HG03439 (cell line): ENCODE measurements at regions not wholly inside any gene's neighbourhood (a gene's known extent, or its start where the extent isn't known, plus 50 kb on each side); places are given as distances from the start of the nearest gene placed in this dataset.

ENCODE experiments used
- ATAC-seq: cut with Tn5 transposase; IDR thresholded peaks from one replicate; pipeline ENCODE4 v1.9.1; 2021; ENCODE audit warnings: mild to moderate bottlenecking, moderate library complexity; ENCODE audit not compliant: unreplicated experiment

GRCh38 chr2:65553504-65554074, 121.2 kb upstream of the SPRED2 start:
- no peak for ATAC-seq

- no peak for ATAC-seq
Observed at GRCh38 chr2:65551528-65551927, 119.1 kb upstream of the SPRED2 start.

GRCh38 chr2:65550246-65550645, 117.8 kb upstream of the SPRED2 start:
- ATAC-seq = no peak

GRCh38 chr2:65549631-65550030, 117.2 kb upstream of the SPRED2 start:
- ATAC-seq = no peak

- ATAC-seq = no peak
Observed at GRCh38 chr2:65549257-65549627, 116.8 kb upstream of the SPRED2 start.

GRCh38 chr2:65548576-65549256, 116.3 kb upstream of the SPRED2 start:
- ATAC-seq = no peak

DNA sequence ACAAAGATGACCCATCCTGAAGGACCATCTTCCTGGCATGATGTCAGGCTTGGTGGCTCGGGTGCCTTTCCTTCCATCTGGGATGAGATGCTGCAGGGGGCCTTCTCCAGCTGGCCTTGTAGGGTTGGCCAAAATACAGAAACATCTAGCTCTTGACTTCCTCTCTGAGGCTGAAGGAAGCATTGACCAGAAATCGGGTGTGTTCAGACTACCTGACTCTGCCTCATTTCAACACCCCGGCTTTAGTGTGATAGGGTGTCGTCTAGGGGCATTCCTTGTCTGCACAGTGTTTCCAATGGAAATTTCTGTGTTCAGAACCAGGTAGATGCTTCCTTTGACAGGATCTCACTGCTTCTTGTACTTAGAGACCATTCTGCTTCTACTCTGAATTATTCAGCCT, 115.7 kb upstream of the SPRED2 start:
- ATAC-seq = no peak

DNA sequence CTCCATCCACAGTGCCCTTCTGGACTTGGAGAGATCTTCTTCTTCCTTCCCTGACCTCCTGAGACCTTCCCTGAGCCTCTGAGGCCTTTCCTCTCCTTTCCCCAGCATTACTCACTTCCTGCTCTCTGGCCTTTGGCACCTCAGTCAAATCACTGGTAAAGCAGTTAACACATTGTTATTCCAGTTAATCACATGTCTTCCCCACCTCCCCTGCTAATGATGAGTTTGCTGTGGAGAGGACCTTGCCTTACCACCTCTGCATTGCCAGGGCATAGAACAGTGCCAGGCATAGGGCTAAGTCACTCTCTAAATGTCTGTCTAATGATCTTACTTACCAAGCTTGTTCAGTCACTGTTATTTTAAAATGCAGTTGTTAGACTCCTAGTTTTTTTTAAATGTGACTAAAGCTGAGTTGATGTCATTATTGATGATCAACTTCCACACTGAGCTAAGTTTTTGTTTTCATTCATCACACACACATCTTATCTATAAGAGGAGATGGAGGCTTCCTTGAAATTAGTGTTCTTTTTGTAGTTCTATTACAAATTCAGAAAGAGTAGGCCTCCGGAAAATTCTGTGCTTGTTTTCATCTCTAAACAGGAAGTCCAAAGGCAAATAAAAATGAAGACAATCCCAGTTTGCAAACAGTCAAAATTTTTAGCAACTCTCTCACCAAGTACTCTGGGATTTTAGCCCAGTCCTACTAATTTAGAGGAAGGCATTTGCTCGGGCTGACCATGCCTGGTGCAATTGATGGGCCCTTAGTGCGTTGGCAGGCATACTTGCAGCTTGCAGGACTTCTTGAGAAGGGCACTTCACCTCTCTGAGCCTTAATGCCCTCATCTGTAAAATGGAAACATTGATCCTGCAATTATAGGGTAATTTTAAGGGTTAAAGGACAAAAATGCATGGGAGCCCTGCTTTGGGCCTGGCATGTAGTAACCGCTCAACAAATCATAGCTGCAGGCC, 113.7 kb upstream of the SPRED2 start:
- ATAC-seq = no peak

DNA sequence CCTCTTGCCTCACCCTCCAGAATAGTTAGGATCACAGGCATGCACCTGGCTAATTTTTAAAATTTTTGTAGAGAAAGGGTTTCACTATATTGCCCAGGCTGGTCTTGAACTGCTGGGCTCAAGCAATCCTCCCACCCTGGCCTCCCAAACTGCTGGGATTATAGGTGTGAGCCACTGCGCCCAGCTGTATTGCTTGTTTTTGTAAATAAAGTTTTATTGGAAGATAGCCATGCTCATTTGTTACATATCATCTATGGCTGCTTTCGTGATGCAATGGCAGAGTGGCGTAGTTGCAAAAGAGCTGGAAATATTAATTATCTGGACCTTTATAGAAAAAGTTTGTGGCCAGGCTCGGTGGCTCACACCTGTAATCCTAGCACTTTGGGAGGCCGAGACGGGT, 109.4 kb upstream of the SPRED2 start:
- ATAC-seq = no peak

GRCh38 chr2:65539633-65540032, 107.2 kb upstream of the SPRED2 start:
- ATAC-seq = no peak

DNA sequence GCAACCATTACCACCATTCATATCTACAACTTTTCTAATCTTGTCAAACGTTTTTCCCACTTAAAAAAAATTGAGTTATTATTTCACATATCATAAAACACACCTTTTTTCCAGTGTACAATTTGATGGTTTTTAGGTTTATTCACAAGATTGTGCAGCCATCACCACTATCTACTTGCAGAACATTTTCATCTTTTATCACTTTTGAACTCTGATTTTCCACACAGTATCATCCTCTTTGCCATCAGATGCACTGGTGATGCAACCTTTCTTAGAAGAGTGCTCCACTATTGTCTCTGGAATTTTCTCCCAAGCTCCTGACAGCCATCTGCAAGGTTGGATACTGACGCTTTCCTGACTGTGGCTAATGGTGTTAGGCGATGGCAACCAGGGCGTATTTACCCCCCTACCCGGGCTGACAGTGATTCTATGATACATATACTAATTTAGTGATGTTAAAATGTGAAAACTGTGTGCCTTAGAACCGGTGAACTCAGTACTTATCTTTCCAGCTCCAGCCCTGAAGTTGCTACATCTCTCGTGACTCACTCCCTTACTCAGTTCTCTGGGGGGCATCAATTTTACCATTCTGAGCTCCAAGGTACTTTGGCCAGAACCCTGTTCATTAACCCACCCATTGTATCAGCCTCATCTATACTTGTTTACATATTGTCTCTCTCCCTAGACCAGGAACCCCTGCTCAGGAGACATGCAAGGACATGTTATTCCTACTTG, 105.4 kb upstream of the SPRED2 start:
- ATAC-seq = no peak

- ATAC-seq = peak; percentile 80
Observed at GRCh38 chr2:65536596-65536995, 104.2 kb upstream of the SPRED2 start.

DNA sequence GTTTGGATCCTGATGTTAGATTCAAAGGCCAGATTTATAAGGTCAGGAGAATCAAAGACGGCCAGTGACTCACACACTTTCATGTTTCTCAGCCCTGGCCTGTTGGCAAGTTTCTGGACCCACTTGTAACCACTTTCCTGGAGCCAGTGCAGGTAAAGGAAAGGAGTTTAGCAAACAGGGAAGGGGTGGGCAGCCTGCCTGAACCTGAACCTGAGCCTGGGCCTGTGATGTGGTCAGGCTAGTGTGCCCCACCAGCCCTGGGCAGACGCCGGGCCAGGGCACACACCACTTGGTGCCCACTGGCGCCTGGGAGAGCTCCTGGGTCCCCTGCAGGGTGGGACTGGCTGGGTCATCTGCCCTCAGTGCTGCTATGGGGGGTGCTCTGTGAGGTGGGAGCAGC, 100.5 kb upstream of the SPRED2 start:
- no peak for ATAC-seq

- no peak for ATAC-seq
Observed at GRCh38 chr2:65532326-65532725, 99.9 kb upstream of the SPRED2 start.

DNA sequence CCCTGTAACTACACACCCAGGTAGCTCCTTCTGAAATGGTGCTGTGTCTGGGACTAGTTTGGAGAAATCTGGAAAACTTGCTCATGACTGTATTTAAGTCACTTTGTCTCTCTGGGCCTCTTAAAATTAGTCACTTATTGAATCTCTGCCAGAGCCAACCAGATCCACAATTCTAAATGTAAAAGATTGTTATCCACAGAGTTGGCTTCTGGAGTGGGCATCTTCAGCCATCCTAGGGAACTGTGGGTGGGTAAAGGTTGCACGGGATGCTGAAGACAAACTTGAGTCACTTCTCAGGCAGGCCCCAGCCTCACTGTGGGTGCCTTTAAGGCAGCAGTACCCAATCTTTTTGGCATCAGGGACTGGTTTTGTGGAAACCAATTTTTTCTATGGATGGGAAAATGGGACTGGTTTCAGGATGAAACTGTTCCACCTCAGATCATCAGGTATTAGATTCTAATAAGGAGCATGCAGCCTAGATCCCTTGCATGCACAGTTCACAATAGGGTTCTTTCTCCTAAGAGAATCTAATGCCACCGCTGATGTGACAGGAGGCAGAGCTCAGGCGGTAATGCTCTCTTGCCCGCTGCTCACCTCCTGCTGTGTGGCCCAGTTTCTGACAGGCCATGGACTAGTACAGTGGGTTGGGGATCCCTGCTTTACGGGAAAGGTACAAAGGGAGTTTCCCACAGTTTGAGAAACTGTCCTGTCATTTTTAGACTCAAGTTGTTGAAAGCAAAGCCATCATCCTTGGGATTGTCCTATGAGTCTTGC, 98.3 kb upstream of the SPRED2 start:
- no peak for ATAC-seq

GRCh38 chr2:65529419-65529818, 97.0 kb upstream of the SPRED2 start:
- ATAC-seq = no peak

- ATAC-seq = no peak
Observed at GRCh38 chr2:65528241-65528574, 95.8 kb upstream of the SPRED2 start.

GRCh38 chr2:65527451-65528240, 95.2 kb upstream of the SPRED2 start:
- no peak for ATAC-seq

GRCh38 chr2:65525616-65526231, 93.3 kb upstream of the SPRED2 start:
- ATAC-seq = no peak
